ENCODE measurements at regions not wholly inside any gene's neighbourhood (a gene's known extent, or its start where the extent isn't known, plus 50 kb on each side); places are given as distances from the start of the nearest gene placed in this dataset.
"Not testable (repeated sequence)": the region's sequence is repeated elsewhere in the genome, so short reads cannot be mapped to it uniquely, and the experiment has no call there.

- Histone ChIP-seq H3K27ac (ENCODE audit: low read depth, low read length) (no peak overlapping the region), H3K4me1 (ENCODE audit: control insufficient read depth, insufficient read depth, low read length) (no peaks in the 10 kb centered on the region), H3K4me3 (ENCODE audit: low read length) (no peak overlapping the region), H3K9me3 (ENCODE audit: control insufficient read depth, low read length) (peaks cover 35% of the 10 kb centered on the region), H3K27me3 (ENCODE audit: control insufficient read depth, insufficient read depth, low read length, poor library complexity, severe bottlenecking) (no peaks in the 10 kb centered on the region), H3K9ac (ENCODE audit: extremely low read depth, low read length, poor library complexity, severe bottlenecking) (no peak overlapping the region), H3K36me3 (ENCODE audit: control insufficient read depth, insufficient read depth, low read length) (no peaks in the 10 kb centered on the region)
- Mint-ChIP-seq H3K4me1 (no peaks in the 10 kb centered on the region), H3K36me3 (ENCODE audit: low read depth) (no peaks in the 10 kb centered on the region), H3K9me3 (peaks cover 38% of the 10 kb centered on the region), H3K27ac (no peak overlapping the region), H3K27me3 (ENCODE audit: insufficient read depth) (peaks cover 3% of the 10 kb centered on the region), H3K4me3 (no peak overlapping the region)
- no peak for DNase-seq
- WGBS, 2 experiments (ENCODE audit: insufficient coverage in 1 of 2, insufficient read length in 1 of 2), result 90 to 94% methylated on average over 3 to 6 of the region's 6 CpGs
- no peak for TF ChIP-seq CTCF (conservative IDR thresholded peaks at IDR 0.05)
Measured at GRCh38 chr6:3920321-3920720, 71.1 kb downstream of the FAM50B start.

GRCh38 chr6:3921663-3922062 is 72.5 kb downstream of the FAM50B start:
- H3K9ac ChIP-seq (ENCODE audit: extremely low read depth, low read length, poor library complexity, severe bottlenecking), result no peak overlapping the region
- H3K36me3 Mint-ChIP-seq (ENCODE audit: low read depth), result no peaks in the 10 kb centered on the region
- no peak overlapping the region for H3K4me3 ChIP-seq (ENCODE audit: low read length)
- H3K27ac Mint-ChIP-seq, result no peak overlapping the region
- H3K4me3 Mint-ChIP-seq, result no peak overlapping the region
- 71 to 94% methylated on average over 1 to 2 of the region's 2 CpGs for WGBS, 2 experiments (ENCODE audit: insufficient coverage in 1 of 2, insufficient read length in 1 of 2)
- H3K9me3 ChIP-seq (ENCODE audit: control insufficient read depth, low read length), result peaks cover 21% of the 10 kb centered on the region
- no peaks in the 10 kb centered on the region for H3K36me3 ChIP-seq (ENCODE audit: control insufficient read depth, insufficient read depth, low read length)
- no peaks in the 10 kb centered on the region for H3K4me1 ChIP-seq (ENCODE audit: control insufficient read depth, insufficient read depth, low read length)
- no peaks in the 10 kb centered on the region for H3K27me3 ChIP-seq (ENCODE audit: control insufficient read depth, insufficient read depth, low read length, poor library complexity, severe bottlenecking)
- no peaks in the 10 kb centered on the region for H3K27me3 Mint-ChIP-seq (ENCODE audit: insufficient read depth)
- H3K9me3 Mint-ChIP-seq, result peaks cover 26% of the 10 kb centered on the region
- no peak overlapping the region for H3K27ac ChIP-seq (ENCODE audit: low read depth, low read length)
- TF ChIP-seq CTCF (conservative IDR thresholded peaks at IDR 0.05), result no peak
- DNase-seq, result no peak
- no peaks in the 10 kb centered on the region for H3K4me1 Mint-ChIP-seq

GRCh38 chr6:3922619-3923018 is 73.4 kb downstream of the FAM50B start:
- H3K9me3 ChIP-seq (ENCODE audit: control insufficient read depth, low read length), result peaks cover 12% of the 10 kb centered on the region
- H3K27ac ChIP-seq (ENCODE audit: low read depth, low read length); H3K4me3 ChIP-seq (ENCODE audit: low read length); H3K27me3 ChIP-seq (ENCODE audit: control insufficient read depth, insufficient read depth, low read length, poor library complexity, severe bottlenecking); DNase-seq; H3K36me3 Mint-ChIP-seq (ENCODE audit: low read depth); H3K27ac Mint-ChIP-seq; H3K4me1 Mint-ChIP-seq; H3K9ac ChIP-seq (ENCODE audit: extremely low read depth, low read length, poor library complexity, severe bottlenecking); H3K4me3 Mint-ChIP-seq; H3K36me3 ChIP-seq (ENCODE audit: control insufficient read depth, insufficient read depth, low read length); H3K27me3 Mint-ChIP-seq (ENCODE audit: insufficient read depth); H3K4me1 ChIP-seq (ENCODE audit: control insufficient read depth, insufficient read depth, low read length): not testable (repeated sequence)
- 87 to 96% methylated on average over 3 to 7 of the region's 7 CpGs for WGBS, 2 experiments (ENCODE audit: insufficient coverage in 1 of 2, insufficient read length in 1 of 2)
- peaks cover 17% of the 10 kb centered on the region for H3K9me3 Mint-ChIP-seq

- not testable (repeated sequence) for H3K4me1 Mint-ChIP-seq; H3K27me3 Mint-ChIP-seq (ENCODE audit: insufficient read depth); H3K4me3 Mint-ChIP-seq; H3K9me3 ChIP-seq (ENCODE audit: control insufficient read depth, low read length); H3K27me3 ChIP-seq (ENCODE audit: control insufficient read depth, insufficient read depth, low read length, poor library complexity, severe bottlenecking); H3K4me1 ChIP-seq (ENCODE audit: control insufficient read depth, insufficient read depth, low read length); H3K9me3 Mint-ChIP-seq; DNase-seq; H3K27ac Mint-ChIP-seq; H3K4me3 ChIP-seq (ENCODE audit: low read length); H3K9ac ChIP-seq (ENCODE audit: extremely low read depth, low read length, poor library complexity, severe bottlenecking); H3K36me3 Mint-ChIP-seq (ENCODE audit: low read depth); H3K36me3 ChIP-seq (ENCODE audit: control insufficient read depth, insufficient read depth, low read length); H3K27ac ChIP-seq (ENCODE audit: low read depth, low read length)
- 91 to 95% methylated on average over 6 to 15 of the region's 23 CpGs for WGBS, 2 experiments (ENCODE audit: insufficient coverage in 1 of 2, insufficient read length in 1 of 2)
Measured at GRCh38 chr6:3925223-3926149, 76.3 kb downstream of the FAM50B start.
